A549 (cell line): ENCODE measurements at regions not wholly inside any gene's neighbourhood (a gene's known extent, or its start where the extent isn't known, plus 50 kb on each side); places are given as distances from the start of the nearest gene placed in this dataset.

ENCODE experiments used
- ATAC-seq, 2 experiments: fragments of 200-7000 bp in 1 of 2; fragments of >200 bp in 1 of 2; cut with Nextera tagmentation in 1 of 2; cut with Tn5 transposase in 1 of 2; 3 replicates each; pipeline versions ENCODE4 v1.8.0 to v1.9.1; 2018 to 2020; ENCODE audit warnings: mild to moderate bottlenecking in 1 of 2, moderate library complexity in 1 of 2
- CTCF ChIA-PET: fragments of 300-600 bp; sonication (Branson Sonifier 250); formaldehyde crosslinking; extraction: SDS; loops from one replicate; lab custom pipeline; 2021; ENCODE audit warnings: antibody characterized with exemption, inconsistent platforms; lab: Yijun Ruan, JAX
- POLR2A ChIA-PET: fragments of 350-600 bp; formaldehyde crosslinking; extraction: SDS; loops from one replicate; lab custom pipeline; 2021; ENCODE audit warnings: antibody characterized with exemption, inconsistent platforms; lab: Yijun Ruan, JAX
- DNase-seq, 2 experiments: peaks; one replicate each; pipeline versions ENCODE4 v3.0.0 to v3.0.0-alpha.2; 2011 to 2016; ENCODE audit warnings: low read depth in 1 of 2, low spot score in 1 of 2
- FAIRE-seq: peaks from 2 replicates; lab custom pipeline; 2011; peaks lifted over from hg19 to GRCh38; lab: Jason Lieb, UNC
- H3K27ac ChIP-seq, 2 experiments: fragments of >200 bp; sonication (Bioruptor Twin); formaldehyde crosslinking; 3 replicates each; pipeline ENCODE4 v1.5.1; 2016 to 2017
- H3K4me1 ChIP-seq: fragments of >200 bp; sonication (Bioruptor Twin); formaldehyde crosslinking; 3 replicates; pipeline ENCODE4 v1.6.1; 2016
- H3K4me2 ChIP-seq: fragments of >200 bp; sonication (Bioruptor Twin); formaldehyde crosslinking; 3 replicates; pipeline ENCODE4 v1.6.1; 2016
- H3K4me3 ChIP-seq: fragments of >200 bp; sonication (Bioruptor Twin); formaldehyde crosslinking; 3 replicates; pipeline ENCODE4 v1.5.1; 2016
- H3K9me3 ChIP-seq: fragments of >200 bp; sonication (Bioruptor Twin); formaldehyde crosslinking; 3 replicates; pipeline ENCODE4 v1.6.1; 2016
- BHLHE40 ChIP-seq: IDR thresholded peaks from 2 replicates; pipeline ENCODE4 v1.6.1; 2012; ENCODE audit warnings: low read depth, low read length, inconsistent platforms
- CHD4 ChIP-seq: fragments of 200-600 bp; sonication (generic); IDR thresholded peaks from 2 replicates; pipeline ENCODE4 v1.6.1; 2016; ENCODE audit warnings: antibody characterized with exemption, mild to moderate bottlenecking, borderline replicate concordance
- EP300 ChIP-seq, 2 experiments: fragments of >200 bp; sonication (Bioruptor Twin); formaldehyde crosslinking; IDR thresholded peaks; 2 replicates in 1 of 2; 3 replicates in 1 of 2; pipeline ENCODE4 v1.6.1; 2016 to 2017
- GATA3 ChIP-seq: IDR thresholded peaks from 2 replicates; pipeline ENCODE4 v1.6.1; 2012; ENCODE audit warnings: borderline replicate concordance
- HEYL ChIP-seq: fragments of 250-450 bp; sonication (Bioruptor Pico); IDR thresholded peaks from 2 replicates; pipeline ENCODE4 v1.8.0; 2021; ENCODE audit warnings: mild to moderate bottlenecking, moderate library complexity
- HOXB13 ChIP-seq: fragments of 250-450 bp; sonication (Bioruptor Pico); IDR thresholded peaks from 2 replicates; pipeline ENCODE4 v1.5.0; 2020; ENCODE audit warnings: low read depth, mild to moderate bottlenecking, moderate library complexity
- HOXB5 ChIP-seq: fragments of 250-450 bp; sonication (Bioruptor Pico); IDR thresholded peaks from 2 replicates; pipeline ENCODE4 v1.5.0; 2020; ENCODE audit warnings: mild to moderate bottlenecking, moderate library complexity
- MAFK ChIP-seq: fragments of 450-650 bp; IDR thresholded peaks from 2 replicates; pipeline ENCODE4 v1.6.1; 2014; ENCODE audit not compliant: partially characterized antibody
- MYC ChIP-seq: IDR thresholded peaks from 2 replicates; pipeline ENCODE4 v1.6.1; 2012; ENCODE audit warnings: mild to moderate bottlenecking, inconsistent platforms, low read length, improper control_type of control experiment, borderline replicate concordance
- NR3C1 ChIP-seq: fragments of >200 bp; sonication (Bioruptor Twin); formaldehyde crosslinking; IDR thresholded peaks from 3 replicates; pipeline ENCODE4 v1.6.1; 2017
- PHF8 ChIP-seq: fragments of 200-600 bp; sonication (generic); IDR thresholded peaks from 2 replicates; pipeline ENCODE4 v1.6.1; 2016; ENCODE audit warnings: low read depth, mild to moderate bottlenecking, antibody characterized with exemption, moderate library complexity, borderline replicate concordance
- RAD21 ChIP-seq, 2 experiments: fragments of >200 bp in 1 of 2; sonication (Bioruptor Twin) in 1 of 2; formaldehyde crosslinking in 1 of 2; IDR thresholded peaks in 1 of 2; conservative IDR thresholded peaks in 1 of 2; 2 replicates in 1 of 2; 3 replicates in 1 of 2; pipeline ENCODE4 v1.6.1; 2012 to 2018; ENCODE audit warnings: inconsistent platforms in 1 of 2
- RCOR1 ChIP-seq: fragments of 150-350 bp; IDR thresholded peaks from 2 replicates; pipeline ENCODE4 v1.6.1; 2014; ENCODE audit warnings: antibody characterized with exemption, low read length, low read depth
- TFCP2L1 ChIP-seq: fragments of 250-450 bp; sonication (Bioruptor Pico); IDR thresholded peaks from 2 replicates; pipeline ENCODE4 v1.5.0; 2021; ENCODE audit warnings: mild to moderate bottlenecking
- ZNF302 ChIP-seq: fragments of 250-450 bp; sonication (Bioruptor Pico); IDR thresholded peaks from 2 replicates; pipeline ENCODE4 v1.9.0; 2021; ENCODE audit warnings: inconsistent platforms, mild to moderate bottlenecking, moderate library complexity
- ZSCAN20 ChIP-seq: fragments of 250-450 bp; sonication (Bioruptor Pico); IDR thresholded peaks from 2 replicates; pipeline ENCODE4 v1.8.0; 2022; ENCODE audit warnings: mild to moderate bottlenecking, moderate library complexity
- WGBS: methylation state at CpG from one replicate; pipeline ENCODE4 v1.1.6; 2017; ENCODE audit errors: missing lambda C conversion rate; 5-methylcytosine and 5-hydroxymethylcytosine counted together
- TF ChIP-seq, protein P1 (sequence below): fragments of >200 bp; sonication (Bioruptor Twin); formaldehyde crosslinking; IDR thresholded peaks from 3 replicates; pipeline ENCODE4 v1.5.1; 2016
- TF ChIP-seq, protein P2 (sequence below): IDR thresholded peaks from 2 replicates; pipeline ENCODE4 v1.6.1; 2012
- TF ChIP-seq, protein P3 (sequence below): fragments of 150-350 bp; IDR thresholded peaks from 2 replicates; pipeline ENCODE4 v1.6.1; 2014; ENCODE audit warnings: low read depth, mild to moderate bottlenecking, low read length
- TF ChIP-seq, protein P4 (sequence below): fragments of 250-450 bp; sonication (Bioruptor Pico); IDR thresholded peaks from 2 replicates; pipeline ENCODE4 v1.5.0; 2020; ENCODE audit warnings: low read depth, mild to moderate bottlenecking, moderate library complexity
- TF ChIP-seq, protein P5 (sequence below): IDR thresholded peaks from 2 replicates; pipeline ENCODE4 v1.6.1; 2012

DNA sequence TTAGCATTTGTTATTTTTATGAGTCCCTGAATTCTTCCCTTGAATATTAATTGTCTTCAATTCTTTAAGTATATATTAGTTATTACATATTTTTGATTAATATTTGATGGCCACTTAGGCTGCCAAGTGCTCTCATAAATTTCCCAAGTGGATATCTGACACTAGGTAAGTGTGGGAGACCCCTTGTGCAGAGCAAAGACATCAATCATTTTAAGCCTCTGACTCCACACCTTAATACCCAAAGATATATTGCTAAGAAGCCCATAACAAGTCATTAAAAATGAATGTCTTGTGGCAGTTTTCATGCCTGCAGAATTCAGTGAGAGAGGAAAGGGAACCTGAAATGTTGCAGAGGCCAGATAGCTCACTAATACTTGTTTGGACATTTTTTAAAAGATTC is 58.4 kb upstream of the PROX1 start (continued):
- TF ChIP-seq, protein P1, sequence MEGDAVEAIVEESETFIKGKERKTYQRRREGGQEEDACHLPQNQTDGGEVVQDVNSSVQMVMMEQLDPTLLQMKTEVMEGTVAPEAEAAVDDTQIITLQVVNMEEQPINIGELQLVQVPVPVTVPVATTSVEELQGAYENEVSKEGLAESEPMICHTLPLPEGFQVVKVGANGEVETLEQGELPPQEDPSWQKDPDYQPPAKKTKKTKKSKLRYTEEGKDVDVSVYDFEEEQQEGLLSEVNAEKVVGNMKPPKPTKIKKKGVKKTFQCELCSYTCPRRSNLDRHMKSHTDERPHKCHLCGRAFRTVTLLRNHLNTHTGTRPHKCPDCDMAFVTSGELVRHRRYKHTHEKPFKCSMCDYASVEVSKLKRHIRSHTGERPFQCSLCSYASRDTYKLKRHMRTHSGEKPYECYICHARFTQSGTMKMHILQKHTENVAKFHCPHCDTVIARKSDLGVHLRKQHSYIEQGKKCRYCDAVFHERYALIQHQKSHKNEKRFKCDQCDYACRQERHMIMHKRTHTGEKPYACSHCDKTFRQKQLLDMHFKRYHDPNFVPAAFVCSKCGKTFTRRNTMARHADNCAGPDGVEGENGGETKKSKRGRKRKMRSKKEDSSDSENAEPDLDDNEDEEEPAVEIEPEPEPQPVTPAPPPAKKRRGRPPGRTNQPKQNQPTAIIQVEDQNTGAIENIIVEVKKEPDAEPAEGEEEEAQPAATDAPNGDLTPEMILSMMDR, result no peak
- TF ChIP-seq, all 56 proteins: peak for 0

DNA sequence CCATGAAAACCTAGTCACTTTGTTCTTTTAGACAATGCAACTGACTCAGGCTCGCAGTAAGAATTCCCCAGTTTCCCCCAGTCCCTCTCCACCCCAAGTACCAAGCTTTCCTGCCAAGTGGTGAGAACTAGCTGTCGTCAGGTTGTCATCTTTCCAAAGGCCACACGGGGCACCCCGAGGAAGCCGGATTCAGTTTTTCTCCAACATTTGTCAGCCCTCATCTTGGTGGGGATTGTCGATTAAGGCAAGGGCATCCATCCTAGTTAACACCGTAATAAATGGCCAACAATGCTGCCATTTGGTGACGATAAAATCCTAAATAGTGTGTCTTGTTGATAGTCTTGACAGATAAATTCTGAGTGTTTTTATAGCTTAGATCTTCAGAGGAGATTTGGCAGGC is 55.9 kb upstream of the PROX1 start:
- 25% methylated on average over 8 of the region's 8 CpGs for WGBS
- FAIRE-seq (no peak), ATAC-seq (peak in 1 of 2 experiments; percentile 52; a peak in 2 of 6 replicates), DNase-seq (no peak)
- Histone ChIP-seq H3K27ac (no peak overlapping the region), H3K4me2 (no peak overlapping the region), H3K4me1 (no peaks in the 10 kb centered on the region), H3K4me3 (no peak overlapping the region), H3K9me3 (no peaks in the 10 kb centered on the region)
- ChIA-PET CTCF (interaction anchor here (1.0 kb wide), 1 partner anchor 51 kb away, joined by 3 read pairs; no protein-coding TSS in a partner anchor), POLR2A (no interaction called here)
- TF ChIP-seq MYC (no peak), PHF8 (no peak), EP300 (IDR thresholded peaks at IDR 0.05) (no peak), HOXB13 (no peak), BHLHE40 (no peak), RAD21 (conservative IDR thresholded peaks at IDR 0.05 in 1 of 2, IDR thresholded peaks at IDR 0.05 in 1 of 2) (no peak), HEYL (CRISPR knock-in tag) (no peak), CHD4 (no peak), NR3C1 (no peak), HOXB5 (CRISPR knock-in tag) (no peak), ZSCAN20 (CRISPR knock-in tag) (no peak), MAFK (no peak), GATA3 (no peak), ZNF302 (CRISPR knock-in tag) (no peak), RCOR1 (no peak), TFCP2L1 (CRISPR knock-in tag) (no peak)
- TF ChIP-seq, protein P2, sequence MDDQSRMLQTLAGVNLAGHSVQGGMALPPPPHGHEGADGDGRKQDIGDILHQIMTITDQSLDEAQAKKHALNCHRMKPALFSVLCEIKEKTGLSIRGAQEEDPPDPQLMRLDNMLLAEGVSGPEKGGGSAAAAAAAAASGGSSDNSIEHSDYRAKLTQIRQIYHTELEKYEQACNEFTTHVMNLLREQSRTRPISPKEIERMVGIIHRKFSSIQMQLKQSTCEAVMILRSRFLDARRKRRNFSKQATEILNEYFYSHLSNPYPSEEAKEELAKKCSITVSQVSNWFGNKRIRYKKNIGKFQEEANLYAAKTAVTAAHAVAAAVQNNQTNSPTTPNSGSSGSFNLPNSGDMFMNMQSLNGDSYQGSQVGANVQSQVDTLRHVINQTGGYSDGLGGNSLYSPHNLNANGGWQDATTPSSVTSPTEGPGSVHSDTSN, result no peak
- TF ChIP-seq, protein P3, sequence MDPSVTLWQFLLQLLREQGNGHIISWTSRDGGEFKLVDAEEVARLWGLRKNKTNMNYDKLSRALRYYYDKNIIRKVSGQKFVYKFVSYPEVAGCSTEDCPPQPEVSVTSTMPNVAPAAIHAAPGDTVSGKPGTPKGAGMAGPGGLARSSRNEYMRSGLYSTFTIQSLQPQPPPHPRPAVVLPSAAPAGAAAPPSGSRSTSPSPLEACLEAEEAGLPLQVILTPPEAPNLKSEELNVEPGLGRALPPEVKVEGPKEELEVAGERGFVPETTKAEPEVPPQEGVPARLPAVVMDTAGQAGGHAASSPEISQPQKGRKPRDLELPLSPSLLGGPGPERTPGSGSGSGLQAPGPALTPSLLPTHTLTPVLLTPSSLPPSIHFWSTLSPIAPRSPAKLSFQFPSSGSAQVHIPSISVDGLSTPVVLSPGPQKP, result no peak
- TF ChIP-seq, protein P4, sequence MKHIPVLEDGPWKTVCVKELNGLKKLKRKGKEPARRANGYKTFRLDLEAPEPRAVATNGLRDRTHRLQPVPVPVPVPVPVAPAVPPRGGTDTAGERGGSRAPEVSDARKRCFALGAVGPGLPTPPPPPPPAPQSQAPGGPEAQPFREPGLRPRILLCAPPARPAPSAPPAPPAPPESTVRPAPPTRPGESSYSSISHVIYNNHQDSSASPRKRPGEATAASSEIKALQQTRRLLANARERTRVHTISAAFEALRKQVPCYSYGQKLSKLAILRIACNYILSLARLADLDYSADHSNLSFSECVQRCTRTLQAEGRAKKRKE (CRISPR knock-in tag), result no peak
- TF ChIP-seq, protein P5, sequence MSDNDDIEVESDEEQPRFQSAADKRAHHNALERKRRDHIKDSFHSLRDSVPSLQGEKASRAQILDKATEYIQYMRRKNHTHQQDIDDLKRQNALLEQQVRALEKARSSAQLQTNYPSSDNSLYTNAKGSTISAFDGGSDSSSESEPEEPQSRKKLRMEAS, result no peak

DNA sequence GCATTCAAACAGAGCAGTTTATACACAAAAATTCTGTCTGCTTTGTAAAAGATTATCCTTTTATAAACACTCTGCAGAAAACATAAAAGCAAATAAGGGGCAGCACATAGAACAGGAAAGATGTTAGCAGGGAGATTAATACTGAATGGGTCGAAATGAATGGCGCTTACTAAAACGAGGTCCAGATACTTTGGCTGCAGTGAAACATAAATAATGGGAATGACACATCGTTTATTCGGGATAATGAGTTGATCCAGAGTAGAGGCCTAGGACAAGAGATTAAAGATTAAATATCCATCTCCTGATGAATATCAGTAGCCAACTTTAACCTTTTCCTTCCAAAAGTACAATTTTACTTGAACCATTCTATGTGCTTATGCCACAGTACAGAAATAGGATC is 54.4 kb upstream of the PROX1 start:
- no peaks in the 10 kb centered on the region for H3K9me3 ChIP-seq
- POLR2A ChIA-PET, result no interaction called here
- no peak for TF ChIP-seq NR3C1
- TF ChIP-seq ZNF302 (CRISPR knock-in tag), result no peak
- H3K4me3 ChIP-seq, result no peak overlapping the region
- no peak for ATAC-seq
- H3K4me2 ChIP-seq, result no peak overlapping the region
- WGBS, result 25% methylated on average over 5 of the region's 5 CpGs
- no peaks in the 10 kb centered on the region for H3K4me1 ChIP-seq
- CTCF ChIA-PET, result no interaction called here
- H3K27ac ChIP-seq, result no peak overlapping the region
- no peak for FAIRE-seq
- DNase-seq, result no peak
